ENCODE measurements at regions not wholly inside any gene's neighbourhood (a gene's known extent, or its start where the extent isn't known, plus 50 kb on each side); places are given as distances from the start of the nearest gene placed in this dataset.

GRCh38 chr11:92122561-92122960 is 102.1 kb upstream of the FAT3 start:
- no peaks in the 10 kb centered on the region for H3K4me1 Mint-ChIP-seq
- Histone ChIP-seq H3K9me3 (ENCODE audit: control insufficient read depth in 1 of 2, low read length in 2 of 2) (peaks cover 0 to 4% of the 10 kb centered on the region in 2 donors), H3K4me1 (ENCODE audit: insufficient read depth, low read length) (no peaks in the 10 kb centered on the region), H3K27ac (ENCODE audit: low read depth, low read length) (no peak overlapping the region), H3K4me3 (ENCODE audit: low read length in 2 of 2) (no peak overlapping the region), H3K36me3 (ENCODE audit: insufficient read depth, low read length) (no peaks in the 10 kb centered on the region), H3K27me3 (ENCODE audit: insufficient read depth, low read length) (no peaks in the 10 kb centered on the region)
- no peak overlapping the region for H3K4me3 Mint-ChIP-seq
- intact Hi-C loops (cut with micrococcal nuclease) = no loop called here
- CTCF ChIA-PET (ENCODE audit: partially characterized antibody) = no interaction called here
- H3K27ac Mint-ChIP-seq = no peak overlapping the region
- peaks cover 0 to 17% (median 10%) of the 10 kb centered on the region in 8 donors for H3K9me3 Mint-ChIP-seq
- no peaks in the 10 kb centered on the region for H3K36me3 Mint-ChIP-seq
- no peaks in the 10 kb centered on the region for H3K27me3 Mint-ChIP-seq
- no peak for DNase-seq
- POLR2A ChIA-PET (ENCODE audit: partially characterized antibody) = no interaction called here

GRCh38 chr11:92111287-92111686 is 113.3 kb upstream of the FAT3 start:
- Mint-ChIP-seq H3K36me3 (no peaks in the 10 kb centered on the region), H3K9me3 (peaks cover 2 to 37% (median 13%) of the 10 kb centered on the region in 8 donors), H3K4me1 (no peaks in the 10 kb centered on the region), H3K27ac (no peak overlapping the region), H3K27me3 (no peaks in the 10 kb centered on the region), H3K4me3 (no peak overlapping the region)
- CTCF ChIA-PET (ENCODE audit: partially characterized antibody) = no interaction called here
- intact Hi-C loops (cut with micrococcal nuclease) = no loop called here
- Histone ChIP-seq H3K27ac (ENCODE audit: low read depth, low read length) (no peak overlapping the region), H3K9me3 (ENCODE audit: control insufficient read depth in 1 of 2, low read length in 2 of 2) (no peaks in the 10 kb centered on the region), H3K4me1 (ENCODE audit: insufficient read depth, low read length) (no peaks in the 10 kb centered on the region), H3K36me3 (ENCODE audit: insufficient read depth, low read length) (no peaks in the 10 kb centered on the region), H3K27me3 (ENCODE audit: insufficient read depth, low read length) (no peaks in the 10 kb centered on the region), H3K4me3 (ENCODE audit: low read length in 2 of 2) (no peak overlapping the region)
- POLR2A ChIA-PET (ENCODE audit: partially characterized antibody) = no interaction called here
- DNase-seq = no peak

GRCh38 chr11:92109466-92109865 is 115.2 kb upstream of the FAT3 start:
- peaks cover 0 to 26% (median 12%) of the 10 kb centered on the region in 8 donors for H3K9me3 Mint-ChIP-seq
- H3K36me3 Mint-ChIP-seq = no peaks in the 10 kb centered on the region
- intact Hi-C loops (cut with micrococcal nuclease) = no loop called here
- Histone ChIP-seq H3K4me3 (ENCODE audit: low read length in 2 of 2) (no peak overlapping the region), H3K9me3 (ENCODE audit: control insufficient read depth in 1 of 2, low read length in 2 of 2) (no peaks in the 10 kb centered on the region), H3K4me1 (ENCODE audit: insufficient read depth, low read length) (no peaks in the 10 kb centered on the region), H3K27me3 (ENCODE audit: insufficient read depth, low read length) (no peaks in the 10 kb centered on the region), H3K36me3 (ENCODE audit: insufficient read depth, low read length) (no peaks in the 10 kb centered on the region), H3K27ac (ENCODE audit: low read depth, low read length) (no peak overlapping the region)
- H3K4me3 Mint-ChIP-seq = no peak overlapping the region
- no peak overlapping the region for H3K27ac Mint-ChIP-seq
- no peaks in the 10 kb centered on the region for H3K27me3 Mint-ChIP-seq
- POLR2A ChIA-PET (ENCODE audit: partially characterized antibody) = no interaction called here
- no peak for DNase-seq
- CTCF ChIA-PET (ENCODE audit: partially characterized antibody) = no interaction called here
- no peaks in the 10 kb centered on the region for H3K4me1 Mint-ChIP-seq

- ChIA-PET CTCF (ENCODE audit: partially characterized antibody) (no interaction called here), POLR2A (ENCODE audit: partially characterized antibody) (no interaction called here)
- H3K36me3 Mint-ChIP-seq = no peaks in the 10 kb centered on the region
- Histone ChIP-seq H3K4me3 (ENCODE audit: low read length in 2 of 2) (no peak overlapping the region), H3K4me1 (ENCODE audit: insufficient read depth, low read length) (no peaks in the 10 kb centered on the region), H3K27me3 (ENCODE audit: insufficient read depth, low read length) (no peaks in the 10 kb centered on the region), H3K27ac (ENCODE audit: low read depth, low read length) (no peak overlapping the region), H3K9me3 (ENCODE audit: control insufficient read depth in 1 of 2, low read length in 2 of 2) (no peaks in the 10 kb centered on the region), H3K36me3 (ENCODE audit: insufficient read depth, low read length) (no peaks in the 10 kb centered on the region)
- peaks cover 0 to 8% (median 4%) of the 10 kb centered on the region in 8 donors for H3K9me3 Mint-ChIP-seq
- H3K4me3 Mint-ChIP-seq = no peak overlapping the region
- H3K27ac Mint-ChIP-seq = no peak overlapping the region
- no peak for DNase-seq
- intact Hi-C loops (cut with micrococcal nuclease) = no loop called here
- H3K27me3 Mint-ChIP-seq = no peaks in the 10 kb centered on the region
- H3K4me1 Mint-ChIP-seq = no peaks in the 10 kb centered on the region
Measured at GRCh38 chr11:92107331-92107730, 117.3 kb upstream of the FAT3 start.

- Mint-ChIP-seq H3K36me3 (no peaks in the 10 kb centered on the region), H3K4me3 (no peak overlapping the region), H3K4me1 (no peaks in the 10 kb centered on the region), H3K9me3 (peaks cover 0 to 3% (median 0%) of the 10 kb centered on the region in 8 donors), H3K27ac (no peak overlapping the region), H3K27me3 (no peaks in the 10 kb centered on the region)
- Histone ChIP-seq H3K27ac (ENCODE audit: low read depth, low read length) (no peak overlapping the region), H3K36me3 (ENCODE audit: insufficient read depth, low read length) (no peaks in the 10 kb centered on the region), H3K4me3 (ENCODE audit: low read length in 2 of 2) (no peak overlapping the region), H3K9me3 (ENCODE audit: control insufficient read depth in 1 of 2, low read length in 2 of 2) (no peaks in the 10 kb centered on the region), H3K27me3 (ENCODE audit: insufficient read depth, low read length) (no peaks in the 10 kb centered on the region), H3K4me1 (ENCODE audit: insufficient read depth, low read length) (no peaks in the 10 kb centered on the region)
- POLR2A ChIA-PET (ENCODE audit: partially characterized antibody) = no interaction called here
- CTCF ChIA-PET (ENCODE audit: partially characterized antibody) = no interaction called here
- no peak for DNase-seq
- intact Hi-C loops (cut with micrococcal nuclease) = no loop called here
Measured at GRCh38 chr11:92104349-92104748, 120.3 kb upstream of the FAT3 start.

GRCh38 chr11:92101920-92102319 is 122.7 kb upstream of the FAT3 start:
- H3K27ac Mint-ChIP-seq = no peak overlapping the region
- POLR2A ChIA-PET (ENCODE audit: partially characterized antibody) = no interaction called here
- peaks cover 0 to 6% (median 2%) of the 10 kb centered on the region in 8 donors for H3K9me3 Mint-ChIP-seq
- Histone ChIP-seq H3K36me3 (ENCODE audit: insufficient read depth, low read length) (no peaks in the 10 kb centered on the region), H3K27me3 (ENCODE audit: insufficient read depth, low read length) (no peaks in the 10 kb centered on the region), H3K4me3 (ENCODE audit: low read length in 2 of 2) (no peak overlapping the region), H3K27ac (ENCODE audit: low read depth, low read length) (no peak overlapping the region), H3K9me3 (ENCODE audit: control insufficient read depth in 1 of 2, low read length in 2 of 2) (no peaks in the 10 kb centered on the region), H3K4me1 (ENCODE audit: insufficient read depth, low read length) (no peaks in the 10 kb centered on the region)
- no peak for DNase-seq
- H3K27me3 Mint-ChIP-seq = no peaks in the 10 kb centered on the region
- H3K4me1 Mint-ChIP-seq = no peaks in the 10 kb centered on the region
- H3K36me3 Mint-ChIP-seq = no peaks in the 10 kb centered on the region
- intact Hi-C loops (cut with micrococcal nuclease) = no loop called here
- H3K4me3 Mint-ChIP-seq = no peak overlapping the region
- CTCF ChIA-PET (ENCODE audit: partially characterized antibody) = no interaction called here

- intact Hi-C loops (cut with micrococcal nuclease) = no loop called here
- POLR2A ChIA-PET (ENCODE audit: partially characterized antibody) = no interaction called here
- H3K4me3 Mint-ChIP-seq = no peak overlapping the region
- Histone ChIP-seq H3K36me3 (ENCODE audit: insufficient read depth, low read length) (no peaks in the 10 kb centered on the region), H3K27ac (ENCODE audit: low read depth, low read length) (no peak overlapping the region), H3K4me1 (ENCODE audit: insufficient read depth, low read length) (no peaks in the 10 kb centered on the region), H3K27me3 (ENCODE audit: insufficient read depth, low read length) (no peaks in the 10 kb centered on the region), H3K4me3 (ENCODE audit: low read length in 2 of 2) (no peak overlapping the region), H3K9me3 (ENCODE audit: control insufficient read depth in 1 of 2, low read length in 2 of 2) (no peaks in the 10 kb centered on the region)
- no peaks in the 10 kb centered on the region for H3K27me3 Mint-ChIP-seq
- CTCF ChIA-PET (ENCODE audit: partially characterized antibody) = no interaction called here
- no peaks in the 10 kb centered on the region for H3K36me3 Mint-ChIP-seq
- H3K9me3 Mint-ChIP-seq = peaks cover 0 to 9% (median 5%) of the 10 kb centered on the region in 8 donors
- no peak overlapping the region for H3K27ac Mint-ChIP-seq
- no peaks in the 10 kb centered on the region for H3K4me1 Mint-ChIP-seq
- no peak for DNase-seq
Measured at GRCh38 chr11:92099183-92099582, 125.4 kb upstream of the FAT3 start.

- H3K36me3 Mint-ChIP-seq = no peaks in the 10 kb centered on the region
- POLR2A ChIA-PET (ENCODE audit: partially characterized antibody) = no interaction called here
Measured at GRCh38 chr11:92098172-92098571, 126.4 kb upstream of the FAT3 start.

More at GRCh38 chr11:92098172-92098571, 126.4 kb upstream of the FAT3 start:
- H3K27ac Mint-ChIP-seq = no peak overlapping the region
- intact Hi-C loops (cut with micrococcal nuclease) = no loop called here
- Histone ChIP-seq H3K36me3 (ENCODE audit: insufficient read depth, low read length) (no peaks in the 10 kb centered on the region), H3K9me3 (ENCODE audit: control insufficient read depth in 1 of 2, low read length in 2 of 2) (no peaks in the 10 kb centered on the region), H3K27me3 (ENCODE audit: insufficient read depth, low read length) (no peaks in the 10 kb centered on the region), H3K27ac (ENCODE audit: low read depth, low read length) (no peak overlapping the region), H3K4me1 (ENCODE audit: insufficient read depth, low read length) (no peaks in the 10 kb centered on the region), H3K4me3 (ENCODE audit: low read length in 2 of 2) (no peak overlapping the region)
- H3K4me3 Mint-ChIP-seq = no peak overlapping the region
- no peak for DNase-seq
- CTCF ChIA-PET (ENCODE audit: partially characterized antibody) = no interaction called here
- H3K4me1 Mint-ChIP-seq = no peaks in the 10 kb centered on the region
- H3K27me3 Mint-ChIP-seq = no peaks in the 10 kb centered on the region
- peaks cover 0 to 9% (median 7%) of the 10 kb centered on the region in 8 donors for H3K9me3 Mint-ChIP-seq
